Type B pancreatic cell (in vitro differentiated cells): ENCODE measurements at regions not wholly inside any gene's neighbourhood (a gene's known extent, or its start where the extent isn't known, plus 50 kb on each side); places are given as distances from the start of the nearest gene placed in this dataset.

Experiments used
- DNase-seq: peaks from one replicate; pipeline ENCODE4 v3.0.0; 2021; ENCODE audit warnings: mixed read lengths; ENCODE audit not compliant: unreplicated experiment; ENCODE audit errors: extremely low spot score
- H3K27ac Mint-ChIP-seq: 2 replicates; pipeline ENCODE4 v1.8.0; 2021; ENCODE audit warnings: mild to moderate bottlenecking, mixed read lengths
- H3K27me3 Mint-ChIP-seq: 2 replicates; pipeline ENCODE4 v1.8.0; 2021; ENCODE audit warnings: mixed read lengths
- H3K36me3 Mint-ChIP-seq: 2 replicates; pipeline ENCODE4 v1.8.0; 2021; ENCODE audit warnings: mixed read lengths
- H3K4me1 Mint-ChIP-seq: one replicate; pipeline ENCODE4 v1.8.0; 2021; ENCODE audit warnings: mixed read lengths; ENCODE audit not compliant: unreplicated experiment
- H3K4me3 Mint-ChIP-seq: 2 replicates; pipeline ENCODE4 v1.8.0; 2021; ENCODE audit warnings: mild to moderate bottlenecking, mixed read lengths
- H3K9me3 Mint-ChIP-seq: 2 replicates; pipeline ENCODE4 v1.8.0; 2021; ENCODE audit warnings: mixed read lengths
- TF ChIP-seq, protein P1 (sequence below): fragments of 200-600 bp; sonication (generic); conservative IDR thresholded peaks from 2 replicates; pipeline ENCODE4 v1.5.0; 2021; ENCODE audit warnings: antibody characterized with exemption, mild to moderate bottlenecking

DNA sequence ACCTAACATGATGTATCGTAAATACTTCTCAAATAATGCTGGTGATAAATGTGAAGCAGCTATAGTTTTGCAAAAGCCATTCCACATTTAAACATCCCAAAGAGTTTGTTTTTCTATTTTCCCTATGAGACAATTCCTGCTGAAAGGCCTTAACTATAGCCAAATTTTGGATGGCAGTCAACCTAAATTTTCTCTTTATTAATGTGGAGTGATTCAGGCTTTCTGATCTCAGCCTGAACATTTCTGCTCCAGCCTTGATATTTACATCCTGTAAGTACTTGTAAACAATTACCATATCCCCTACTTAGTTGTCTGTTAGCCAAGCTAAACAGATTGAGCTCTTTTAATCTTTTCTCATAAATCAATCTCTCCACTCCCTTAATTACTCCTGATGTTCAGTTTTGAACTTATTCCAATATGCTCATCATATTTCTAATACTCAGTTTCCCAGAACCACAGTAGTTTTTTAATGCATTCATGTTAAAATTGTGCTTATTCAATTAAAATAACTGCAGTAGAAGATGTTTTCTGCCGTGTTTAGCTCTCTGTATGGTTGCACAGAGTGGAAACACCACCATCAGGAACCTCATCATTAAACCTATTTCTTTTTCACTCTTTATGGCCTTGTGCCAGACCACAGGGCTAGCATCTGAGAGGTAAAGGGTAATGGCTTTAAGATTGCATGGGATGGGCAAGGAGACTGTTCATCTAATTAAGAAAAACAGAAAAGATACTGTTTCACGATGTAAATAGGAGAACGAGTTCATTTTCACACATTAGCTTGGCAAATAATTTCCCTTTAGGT lies 1235.2 kb upstream of the SLC10A2 start:
- no peak for DNase-seq
- H3K27ac Mint-ChIP-seq = no peak overlapping the region
- H3K27me3 Mint-ChIP-seq = no peaks in the 10 kb centered on the region
- peaks cover 8% of the 10 kb centered on the region for H3K9me3 Mint-ChIP-seq
- H3K4me3 Mint-ChIP-seq = no peak overlapping the region
- TF ChIP-seq, protein P1, sequence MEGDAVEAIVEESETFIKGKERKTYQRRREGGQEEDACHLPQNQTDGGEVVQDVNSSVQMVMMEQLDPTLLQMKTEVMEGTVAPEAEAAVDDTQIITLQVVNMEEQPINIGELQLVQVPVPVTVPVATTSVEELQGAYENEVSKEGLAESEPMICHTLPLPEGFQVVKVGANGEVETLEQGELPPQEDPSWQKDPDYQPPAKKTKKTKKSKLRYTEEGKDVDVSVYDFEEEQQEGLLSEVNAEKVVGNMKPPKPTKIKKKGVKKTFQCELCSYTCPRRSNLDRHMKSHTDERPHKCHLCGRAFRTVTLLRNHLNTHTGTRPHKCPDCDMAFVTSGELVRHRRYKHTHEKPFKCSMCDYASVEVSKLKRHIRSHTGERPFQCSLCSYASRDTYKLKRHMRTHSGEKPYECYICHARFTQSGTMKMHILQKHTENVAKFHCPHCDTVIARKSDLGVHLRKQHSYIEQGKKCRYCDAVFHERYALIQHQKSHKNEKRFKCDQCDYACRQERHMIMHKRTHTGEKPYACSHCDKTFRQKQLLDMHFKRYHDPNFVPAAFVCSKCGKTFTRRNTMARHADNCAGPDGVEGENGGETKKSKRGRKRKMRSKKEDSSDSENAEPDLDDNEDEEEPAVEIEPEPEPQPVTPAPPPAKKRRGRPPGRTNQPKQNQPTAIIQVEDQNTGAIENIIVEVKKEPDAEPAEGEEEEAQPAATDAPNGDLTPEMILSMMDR = no peak
- H3K36me3 Mint-ChIP-seq = no peaks in the 10 kb centered on the region
- peaks cover 9% of the 10 kb centered on the region for H3K4me1 Mint-ChIP-seq

DNA sequence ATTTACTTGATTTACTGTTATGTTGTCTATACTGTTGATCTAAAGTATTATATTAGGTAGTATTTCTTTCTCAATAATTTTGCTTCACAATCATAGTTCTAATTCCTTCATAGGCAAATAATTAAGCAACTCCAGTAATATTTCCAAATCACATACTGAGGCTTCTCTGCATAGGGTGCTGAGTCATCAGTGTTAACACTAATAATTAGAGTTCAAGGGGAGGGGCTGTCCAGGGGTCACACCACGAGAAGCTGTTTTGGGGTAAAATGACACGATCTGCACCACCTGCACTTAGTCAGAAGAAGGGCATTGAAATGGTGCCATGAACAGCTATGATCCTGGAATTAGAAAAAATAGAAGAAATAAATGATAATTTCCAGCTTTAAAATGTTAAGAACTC lies 1230.9 kb upstream of the SLC10A2 start:
- TF ChIP-seq, protein P1 = no peak
- no peak for DNase-seq
- Mint-ChIP-seq H3K27me3 (no peaks in the 10 kb centered on the region), H3K36me3 (no peaks in the 10 kb centered on the region), H3K4me1 (peaks cover 25% of the 10 kb centered on the region), H3K9me3 (no peaks in the 10 kb centered on the region), H3K4me3 (no peak overlapping the region), H3K27ac (no peak overlapping the region)

DNA sequence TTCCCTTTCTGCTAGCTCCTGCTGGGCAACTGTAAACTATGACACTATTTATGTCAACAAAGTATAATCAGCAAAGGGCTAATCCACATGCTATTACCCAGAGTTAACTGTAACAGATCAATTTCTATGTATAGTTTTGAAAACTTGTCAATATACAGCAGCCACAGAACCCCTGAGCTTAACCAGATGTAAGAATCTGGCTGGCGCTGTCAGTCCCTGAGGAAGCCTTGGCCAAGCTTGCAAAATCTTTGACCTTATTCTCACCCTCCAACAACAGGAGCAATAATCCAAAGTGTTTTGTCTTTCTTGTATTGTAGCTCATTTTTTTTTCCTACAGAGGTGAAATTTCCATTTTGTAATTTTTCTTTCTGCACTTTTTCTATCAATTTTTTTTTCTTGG lies 1230.1 kb upstream of the SLC10A2 start:
- no peaks in the 10 kb centered on the region for H3K9me3 Mint-ChIP-seq
- H3K27ac Mint-ChIP-seq = no peak overlapping the region

DNA sequence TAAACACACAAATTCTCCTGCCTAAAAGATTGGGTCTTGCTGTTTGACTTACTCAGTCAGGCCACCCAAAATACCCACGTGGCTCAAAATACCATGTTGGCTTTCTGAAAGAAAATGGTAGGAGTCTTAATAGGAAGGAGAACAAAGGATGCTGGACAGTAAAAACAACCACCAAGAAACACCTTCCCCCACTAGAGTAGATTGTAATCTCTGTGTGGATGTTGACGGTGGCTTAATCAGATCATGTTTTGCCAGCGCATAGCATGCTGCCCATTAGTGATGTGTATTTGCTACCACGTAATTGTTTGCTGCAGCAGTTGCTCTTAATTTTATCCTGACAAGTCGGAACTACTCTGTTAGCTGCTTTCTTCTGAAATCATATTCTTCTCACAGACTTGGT lies 1229.3 kb upstream of the SLC10A2 start:
- H3K4me3 Mint-ChIP-seq = no peak overlapping the region
- no peak for DNase-seq
- no peaks in the 10 kb centered on the region for H3K36me3 Mint-ChIP-seq
- TF ChIP-seq, protein P1 = no peak
- no peak overlapping the region for H3K27ac Mint-ChIP-seq
- no peaks in the 10 kb centered on the region for H3K27me3 Mint-ChIP-seq
- H3K9me3 Mint-ChIP-seq = no peaks in the 10 kb centered on the region
- peaks cover 20% of the 10 kb centered on the region for H3K4me1 Mint-ChIP-seq

More for the DNA sequence above, 1230.1 kb upstream of the SLC10A2 start:
- Mint-ChIP-seq H3K36me3 (no peaks in the 10 kb centered on the region), H3K27me3 (no peaks in the 10 kb centered on the region), H3K4me1 (peaks cover 20% of the 10 kb centered on the region), H3K4me3 (peak overlapping the region; percentile 9)
- no peak for DNase-seq
- TF ChIP-seq, protein P1 = no peak

DNA sequence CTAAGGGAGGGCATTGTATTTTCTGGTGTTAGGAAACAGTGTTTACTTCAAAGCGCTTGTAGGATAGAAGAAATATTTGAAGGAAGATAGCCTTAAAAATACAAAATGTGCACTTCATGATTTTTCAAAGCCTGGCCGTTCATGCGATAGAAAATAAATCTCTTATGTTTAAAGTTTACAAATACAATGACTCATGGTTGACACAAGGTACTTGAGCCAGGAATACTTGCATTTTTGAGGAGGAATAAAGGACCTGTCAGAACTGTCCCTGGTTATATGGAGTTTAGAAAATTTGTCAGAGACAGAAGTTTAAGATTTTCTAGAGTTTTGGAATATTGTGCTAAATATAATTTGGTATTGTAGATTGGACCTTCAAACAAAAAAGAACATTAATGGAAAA lies 1223.2 kb upstream of the SLC10A2 start:
- H3K4me1 Mint-ChIP-seq = peaks cover 4% of the 10 kb centered on the region
- no peaks in the 10 kb centered on the region for H3K36me3 Mint-ChIP-seq
- H3K27me3 Mint-ChIP-seq = no peaks in the 10 kb centered on the region

More for the DNA sequence above, 1223.2 kb upstream of the SLC10A2 start:
- no peak for DNase-seq
- TF ChIP-seq, protein P1 = no peak
- Mint-ChIP-seq H3K27ac (no peak overlapping the region), H3K9me3 (no peaks in the 10 kb centered on the region), H3K4me3 (no peak overlapping the region)
